Body of pancreas (tissue), 4 donors: ENCODE measurements at regions not wholly inside any gene's neighbourhood (a gene's known extent, or its start where the extent isn't known, plus 50 kb on each side); places are given as distances from the start of the nearest gene placed in this dataset.

Experiments used
- ATAC-seq: fragments of 150-250 bp; one replicate; pipeline ENCODE4 v1.9.1; 2016
- DNase-seq, 4 donors: peaks; one replicate each; pipeline ENCODE4 v3.0.0-alpha.2; 2019
- H3K27ac ChIP-seq, 4 donors: fragments of 200-600 bp; sonication (generic); 1 replicate in 3 of 4; 2 replicates in 1 of 4; pipeline versions ENCODE4 v1.5.1 to v1.6.1; 2016 to 2019; ENCODE audit warnings: mild to moderate bottlenecking in 1 of 4, mixed read lengths in 1 of 4, moderate library complexity in 1 of 4
- H3K27me3 ChIP-seq, 2 donors: fragments of 200-600 bp; sonication (generic); one replicate each; pipeline ENCODE4 v1.6.0; 2016; ENCODE audit warnings: mild to moderate bottlenecking in 1 of 2
- H3K36me3 ChIP-seq, 2 donors: fragments of 200-600 bp; sonication (generic); replicated peaks in 1 of 2; 2 replicates each; pipeline ENCODE4 v1.5.1; 2016; ENCODE audit warnings: low read depth in 2 of 2; ENCODE audit not compliant: insufficient read depth in 1 of 2
- H3K4me1 ChIP-seq: fragments of 200-600 bp; sonication (generic); one replicate; pipeline ENCODE4 v1.6.0; 2016
- H3K4me3 ChIP-seq, 2 donors: fragments of 200-600 bp; sonication (generic); 1 replicate in 1 of 2; 2 replicates in 1 of 2; pipeline ENCODE4 v1.5.1; 2016 to 2019
- H3K9me3 ChIP-seq, 3 donors: fragments of 200-600 bp; sonication (generic); 1 replicate in 2 of 3; 2 replicates in 1 of 3; pipeline ENCODE4 v1.5.1; 2016
- POLR2A ChIP-seq, 3 donors: fragments of 450-650 bp; IDR thresholded peaks; one replicate each; pipeline ENCODE4 v1.6.1; 2016; ENCODE audit warnings: antibody characterized with exemption in 3 of 3, mild to moderate bottlenecking in 2 of 3
- WGBS, 2 donors: methylation state at CpG; one replicate each; pipeline ENCODE4 v1.1.5; 2017; 5-methylcytosine and 5-hydroxymethylcytosine counted together
- intact Hi-C: fragments of 100-400 bp; cut with DNase I; formaldehyde crosslinking; loops from one replicate; pipeline ENCODE4 v1.15.1; 2023
- TF ChIP-seq, protein P1 (sequence below), 7 experiments: fragments of 450-650 bp in 4 of 7; fragments of 200-600 bp in 3 of 7; sonication (generic) in 3 of 7; IDR thresholded peaks; one replicate each; pipeline ENCODE4 v1.5.1; 2016 to 2019; ENCODE audit warnings: antibody characterized with exemption in 7 of 7

DNA sequence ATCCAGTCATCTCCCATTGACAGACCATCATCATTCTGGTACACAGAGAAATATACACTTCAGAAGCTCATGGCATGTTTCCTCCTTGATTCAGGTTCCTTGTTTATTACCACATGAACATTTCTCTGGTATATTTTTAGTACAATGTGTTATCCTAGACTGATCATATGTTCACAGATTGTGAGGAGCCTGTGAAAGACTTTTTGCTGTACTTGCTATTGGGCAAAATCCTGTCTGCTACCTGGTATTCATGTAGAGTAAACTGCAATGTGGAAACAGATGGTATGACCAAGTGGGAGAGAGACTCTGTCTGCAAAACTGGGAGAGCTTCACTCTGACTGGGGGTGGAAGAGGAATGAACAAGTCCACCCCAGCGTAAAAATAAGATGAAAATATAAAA lies 657.2 kb downstream of the IRS1 start:
- DNase-seq (no peak), ATAC-seq (no peak)
- Histone ChIP-seq H3K36me3 (no peaks in the 10 kb centered on the region), H3K9me3 (no peaks in the 10 kb centered on the region), H3K27ac (no peak overlapping the region), H3K4me3 (no peak overlapping the region), H3K4me1 (peaks cover 3% of the 10 kb centered on the region), H3K27me3 (no peaks in the 10 kb centered on the region)
- WGBS, 2 donors: 78 to 88% methylated on average over 1 of the region's 1 CpG
- TF ChIP-seq POLR2A (IDR thresholded peaks at IDR 0.05): no peak
- TF ChIP-seq, protein P1, sequence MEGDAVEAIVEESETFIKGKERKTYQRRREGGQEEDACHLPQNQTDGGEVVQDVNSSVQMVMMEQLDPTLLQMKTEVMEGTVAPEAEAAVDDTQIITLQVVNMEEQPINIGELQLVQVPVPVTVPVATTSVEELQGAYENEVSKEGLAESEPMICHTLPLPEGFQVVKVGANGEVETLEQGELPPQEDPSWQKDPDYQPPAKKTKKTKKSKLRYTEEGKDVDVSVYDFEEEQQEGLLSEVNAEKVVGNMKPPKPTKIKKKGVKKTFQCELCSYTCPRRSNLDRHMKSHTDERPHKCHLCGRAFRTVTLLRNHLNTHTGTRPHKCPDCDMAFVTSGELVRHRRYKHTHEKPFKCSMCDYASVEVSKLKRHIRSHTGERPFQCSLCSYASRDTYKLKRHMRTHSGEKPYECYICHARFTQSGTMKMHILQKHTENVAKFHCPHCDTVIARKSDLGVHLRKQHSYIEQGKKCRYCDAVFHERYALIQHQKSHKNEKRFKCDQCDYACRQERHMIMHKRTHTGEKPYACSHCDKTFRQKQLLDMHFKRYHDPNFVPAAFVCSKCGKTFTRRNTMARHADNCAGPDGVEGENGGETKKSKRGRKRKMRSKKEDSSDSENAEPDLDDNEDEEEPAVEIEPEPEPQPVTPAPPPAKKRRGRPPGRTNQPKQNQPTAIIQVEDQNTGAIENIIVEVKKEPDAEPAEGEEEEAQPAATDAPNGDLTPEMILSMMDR (IDR thresholded peaks at IDR 0.05): no peak
- intact Hi-C loops: no loop called here

DNA sequence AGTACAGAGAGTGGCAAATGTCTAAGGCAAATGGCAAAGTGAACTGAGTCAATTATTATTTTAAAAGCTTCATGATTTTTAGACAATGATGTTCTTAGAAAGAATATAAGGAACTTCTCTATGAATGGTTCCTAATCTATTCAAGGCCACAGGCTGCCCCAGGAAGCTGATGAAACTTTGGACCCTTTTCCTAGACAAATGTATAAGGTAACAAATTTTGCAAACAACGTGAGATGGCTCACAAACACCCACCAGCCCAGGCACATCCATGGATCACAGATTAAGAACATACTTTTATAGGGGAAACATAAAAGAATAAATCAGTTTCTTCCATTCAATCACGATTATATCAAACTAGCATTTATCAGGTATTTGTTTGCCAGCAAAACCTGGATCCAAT lies 659.0 kb downstream of the IRS1 start:
- 48 to 57% methylated on average over 2 of the region's 2 CpGs for WGBS, 2 donors
- intact Hi-C loops: no loop called here
- Histone ChIP-seq H3K36me3 (no peaks in the 10 kb centered on the region), H3K27ac (no peak overlapping the region), H3K4me3 (no peak overlapping the region), H3K9me3 (no peaks in the 10 kb centered on the region), H3K27me3 (no peaks in the 10 kb centered on the region), H3K4me1 (peaks cover 17% of the 10 kb centered on the region)
- TF ChIP-seq, protein P1 (IDR thresholded peaks at IDR 0.05): no peak
- ATAC-seq (no peak), DNase-seq (no peak)

DNA sequence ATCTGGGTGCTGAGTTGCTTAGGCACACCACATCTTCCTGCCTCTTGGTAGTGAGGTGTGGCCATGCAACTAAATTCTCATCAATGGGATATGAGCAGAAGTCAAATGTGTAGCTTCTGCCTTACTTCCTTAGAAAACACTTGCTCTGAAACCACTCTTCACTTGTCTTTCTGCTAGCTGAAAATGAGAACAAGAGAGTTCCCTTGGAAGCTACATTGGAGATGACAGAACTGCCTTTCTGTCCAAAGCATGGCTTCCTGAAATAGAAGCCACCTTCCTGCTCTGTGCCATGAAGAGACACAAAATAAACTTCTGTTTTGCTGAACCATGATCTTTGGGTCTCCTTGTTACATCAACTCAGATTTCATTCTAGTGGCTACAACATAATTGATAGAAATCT lies 659.9 kb downstream of the IRS1 start:
- H3K27ac ChIP-seq: no peak overlapping the region
- no peak for TF ChIP-seq POLR2A (IDR thresholded peaks at IDR 0.05)
- TF ChIP-seq, protein P1 (IDR thresholded peaks at IDR 0.05): no peak
- H3K36me3 ChIP-seq: no peaks in the 10 kb centered on the region
- no peak for DNase-seq
- H3K9me3 ChIP-seq: no peaks in the 10 kb centered on the region
- H3K4me3 ChIP-seq: no peak overlapping the region
- no peak for ATAC-seq
- H3K4me1 ChIP-seq: peaks cover 19% of the 10 kb centered on the region
- H3K27me3 ChIP-seq: no peaks in the 10 kb centered on the region
- intact Hi-C loops: no loop called here

DNA sequence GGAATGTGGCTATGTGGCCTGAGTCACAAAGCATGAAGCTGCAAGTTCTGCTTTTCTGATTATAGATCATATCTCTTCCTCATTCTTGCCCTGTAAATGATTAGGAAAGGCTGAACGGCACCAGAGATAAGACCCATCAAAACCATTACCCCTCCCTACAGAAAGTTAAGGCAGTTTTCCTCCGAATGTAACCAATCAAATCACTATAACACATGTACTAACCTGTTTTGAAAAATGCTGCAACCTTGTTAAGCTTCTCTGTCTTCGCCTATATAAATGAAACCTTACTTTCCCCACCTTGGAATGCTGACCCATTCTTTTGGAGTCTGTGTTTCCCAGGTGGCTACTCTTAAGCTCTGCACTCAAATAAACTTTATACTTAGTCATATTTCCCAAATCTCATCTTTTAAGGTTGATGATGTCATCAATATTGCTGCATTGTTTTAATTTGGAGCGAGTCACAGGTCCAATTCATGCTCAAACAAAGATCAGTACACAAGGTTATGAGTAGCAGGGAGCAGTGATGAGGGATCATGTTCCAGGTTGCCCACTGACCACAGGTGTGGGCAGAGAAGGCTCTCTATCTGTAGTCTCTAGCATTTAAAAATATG lies 662.3 kb downstream of the IRS1 start:
- H3K4me3 ChIP-seq: no peak overlapping the region
- no peaks in the 10 kb centered on the region for H3K27me3 ChIP-seq
- H3K36me3 ChIP-seq: no peaks in the 10 kb centered on the region
- intact Hi-C loops: no loop called here
- TF ChIP-seq, protein P1 (IDR thresholded peaks at IDR 0.05): peak in 1 of 7 experiments; percentile 7
- TF ChIP-seq POLR2A (IDR thresholded peaks at IDR 0.05): no peak
- H3K9me3 ChIP-seq: no peaks in the 10 kb centered on the region
- H3K27ac ChIP-seq: peak overlapping the region; percentile 6 to 81 (median 57)
- peak; percentile 91 for ATAC-seq
- H3K4me1 ChIP-seq: peaks cover 19% of the 10 kb centered on the region
- 26 to 27% methylated on average over 4 of the region's 4 CpGs for WGBS, 2 donors
- DNase-seq: peak in 1 of 4 donors; percentile 21

DNA sequence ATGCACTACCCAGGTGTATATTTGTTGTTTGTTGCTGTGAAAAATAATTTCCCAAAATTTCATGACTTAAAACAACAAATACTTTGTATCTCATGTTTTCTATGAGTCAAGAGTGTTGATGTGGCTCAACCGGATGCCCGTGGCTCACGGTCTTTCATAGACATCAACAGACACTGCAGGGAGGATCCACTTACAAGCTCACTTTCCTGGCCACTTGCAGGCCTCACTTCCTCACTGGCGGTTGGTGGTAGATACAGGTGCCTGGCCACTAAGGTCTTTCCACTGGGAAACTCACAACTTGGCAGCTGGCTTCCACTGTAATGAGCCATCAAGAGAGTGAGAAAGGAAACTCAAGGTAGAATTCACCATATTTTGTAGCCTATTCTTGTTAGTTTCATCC lies 662.9 kb downstream of the IRS1 start:
- peak; percentile 39 for ATAC-seq
- no peaks in the 10 kb centered on the region for H3K27me3 ChIP-seq
- no peaks in the 10 kb centered on the region for H3K9me3 ChIP-seq
- WGBS, 2 donors: 54 to 76% methylated on average over 4 of the region's 4 CpGs
- TF ChIP-seq, protein P1 (IDR thresholded peaks at IDR 0.05): no peak
- H3K4me1 ChIP-seq: peaks cover 19% of the 10 kb centered on the region
- no peaks in the 10 kb centered on the region for H3K36me3 ChIP-seq
- H3K27ac ChIP-seq: peak overlapping the region; percentile 6 to 81 (median 57)
- DNase-seq: peak in 1 of 4 donors; percentile 42
- no peak overlapping the region for H3K4me3 ChIP-seq
- intact Hi-C loops: no loop called here
